Right renal cortex interstitium (tissue), 3 donors: ENCODE measurements at regions not wholly inside any gene's neighbourhood (a gene's known extent, or its start where the extent isn't known, plus 50 kb on each side); places are given as distances from the start of the nearest gene placed in this dataset.

Experiments
- DNase-seq, 3 donors: peaks; one replicate each; pipeline ENCODE4 v3.0.0-alpha.2; 2013; ENCODE audit warnings: low read depth in 3 of 3, low spot score in 2 of 3

DNA sequence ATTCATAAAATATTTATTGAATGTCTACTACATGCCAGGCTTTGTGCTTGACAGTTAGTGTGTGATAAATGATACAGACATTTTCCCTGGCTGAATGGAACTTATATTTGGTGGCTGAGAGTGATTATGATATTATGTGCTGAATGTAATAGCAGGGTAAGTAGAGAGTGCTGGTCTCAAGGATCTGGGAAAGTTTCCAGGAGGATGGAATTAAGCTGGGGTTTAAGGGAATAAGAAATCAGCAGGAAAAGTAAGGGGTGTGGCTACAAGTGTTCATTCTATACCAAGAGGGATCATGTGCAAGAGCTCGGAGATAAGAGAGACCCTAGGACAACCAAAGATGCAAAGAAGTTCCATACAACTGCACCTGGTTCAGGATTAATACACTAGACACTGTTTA lies 500.1 kb upstream of the CFAP20DC start:
- no peak for DNase-seq

DNA sequence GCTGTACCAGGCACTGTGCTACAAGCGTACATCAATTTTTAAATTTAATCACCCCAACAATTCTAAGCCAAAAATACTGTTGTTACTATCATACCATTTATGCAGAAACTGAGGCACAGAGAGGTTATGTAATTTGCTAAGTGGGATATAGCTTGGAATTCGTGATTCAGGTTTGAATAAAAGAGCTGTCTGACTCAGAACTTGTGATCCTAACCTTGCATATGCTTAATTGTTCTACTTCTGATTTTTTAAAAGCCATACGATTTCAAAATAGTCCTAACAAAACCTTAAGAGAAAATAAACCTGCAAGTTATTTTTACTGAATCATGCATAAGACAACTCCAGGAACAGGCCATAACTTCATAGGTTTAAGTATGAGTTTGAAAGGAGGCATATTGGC lies 498.0 kb upstream of the CFAP20DC start:
- no peak for DNase-seq

DNA sequence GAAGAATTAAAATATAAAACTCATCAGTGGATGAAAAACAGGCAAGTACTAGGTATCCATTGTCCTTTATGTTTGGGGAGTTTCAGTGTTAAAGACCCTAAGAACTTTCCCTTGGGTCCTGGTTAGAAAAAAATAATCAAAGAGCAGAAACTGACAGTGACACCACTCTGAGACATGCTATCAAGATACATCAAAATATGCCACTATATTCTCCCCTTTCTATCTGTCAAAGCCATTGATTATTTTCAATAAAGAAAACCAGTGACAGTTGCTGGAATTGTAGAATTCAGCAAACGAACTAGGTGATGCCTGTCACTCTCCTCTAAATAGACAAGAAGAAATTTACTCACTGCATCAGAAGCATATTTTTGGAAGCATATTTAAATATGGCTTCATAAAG lies 496.7 kb upstream of the CFAP20DC start:
- DNase-seq: no peak

- DNase-seq: no peak
Measured at GRCh38 chr3:59545374-59545773, 495.5 kb upstream of the CFAP20DC start.

GRCh38 chr3:59542276-59542675 lies 492.5 kb upstream of the CFAP20DC start:
- DNase-seq: no peak

DNA sequence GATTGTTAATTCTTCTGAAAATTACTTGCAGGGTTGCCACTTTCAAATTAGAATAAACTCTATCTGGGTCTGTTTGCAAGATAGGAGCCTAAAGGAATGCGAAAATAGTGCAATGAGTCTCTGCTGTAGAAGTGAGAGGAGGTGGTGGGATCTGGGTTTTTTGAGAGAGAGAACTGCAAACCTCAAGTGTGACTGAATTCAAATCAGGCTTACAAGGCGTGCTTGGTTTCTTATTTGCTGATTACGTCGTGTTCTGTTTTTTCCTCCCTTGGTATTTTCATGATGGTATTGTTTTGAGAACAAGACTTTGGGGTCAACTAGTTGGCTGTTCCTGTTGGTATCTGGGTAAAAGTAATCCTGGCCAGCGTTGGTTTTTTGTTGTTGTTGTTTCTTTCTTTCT lies 490.9 kb upstream of the CFAP20DC start:
- DNase-seq: no peak

- no peak for DNase-seq
Measured at GRCh38 chr3:59540241-59540640, 490.4 kb upstream of the CFAP20DC start.

DNA sequence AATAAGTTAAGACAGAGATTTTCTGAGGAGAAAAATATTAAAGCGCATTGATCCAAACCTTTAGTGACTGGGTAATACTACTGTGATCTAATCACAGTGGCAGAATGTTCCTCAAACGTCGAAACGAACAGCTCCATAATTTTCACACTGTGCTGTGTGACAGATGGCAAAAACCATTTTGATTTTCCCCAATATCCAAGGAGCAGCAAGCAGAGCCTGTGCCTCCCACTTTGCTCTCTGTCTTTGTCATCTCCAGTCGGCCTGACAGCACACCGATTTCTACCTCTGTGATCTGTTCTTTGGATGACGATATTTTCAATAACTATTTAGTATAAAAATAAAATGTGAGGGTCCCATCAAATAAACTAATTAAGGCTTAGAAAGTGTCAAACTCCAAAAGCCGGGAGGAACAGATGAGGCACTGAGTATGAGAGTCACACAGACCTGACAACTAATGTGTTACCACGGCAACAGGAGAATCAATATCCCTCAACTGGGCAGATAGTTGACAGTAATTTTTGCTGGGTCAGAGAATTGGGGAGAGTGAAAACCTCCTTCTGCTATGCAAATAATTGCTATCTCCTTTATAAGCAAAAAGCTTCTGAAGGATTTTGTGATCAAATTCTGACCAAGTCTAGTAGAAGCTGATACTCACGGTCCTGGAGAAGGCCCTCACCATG lies 489.1 kb upstream of the CFAP20DC start:
- DNase-seq: no peak

DNA sequence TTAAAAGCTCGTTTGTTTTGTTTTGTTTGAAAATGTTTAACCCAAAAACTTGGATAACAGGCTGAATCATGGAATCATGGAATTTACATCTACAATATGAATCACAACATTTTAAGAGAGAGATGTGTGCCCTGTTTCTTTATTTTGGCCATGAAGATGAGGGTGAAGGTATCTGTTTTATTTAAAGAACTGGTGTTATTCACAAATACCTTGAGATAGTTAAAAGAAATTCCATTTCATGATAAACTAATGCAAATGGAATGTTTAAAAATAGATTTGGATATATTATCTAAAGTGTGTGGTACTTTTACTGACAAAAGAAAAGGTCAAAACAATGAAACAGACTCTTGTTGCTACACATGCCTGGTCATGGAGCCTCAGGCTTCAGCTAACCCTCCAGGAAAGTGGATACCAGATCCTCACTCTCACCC lies 486.0 kb upstream of the CFAP20DC start:
- no peak for DNase-seq

DNA sequence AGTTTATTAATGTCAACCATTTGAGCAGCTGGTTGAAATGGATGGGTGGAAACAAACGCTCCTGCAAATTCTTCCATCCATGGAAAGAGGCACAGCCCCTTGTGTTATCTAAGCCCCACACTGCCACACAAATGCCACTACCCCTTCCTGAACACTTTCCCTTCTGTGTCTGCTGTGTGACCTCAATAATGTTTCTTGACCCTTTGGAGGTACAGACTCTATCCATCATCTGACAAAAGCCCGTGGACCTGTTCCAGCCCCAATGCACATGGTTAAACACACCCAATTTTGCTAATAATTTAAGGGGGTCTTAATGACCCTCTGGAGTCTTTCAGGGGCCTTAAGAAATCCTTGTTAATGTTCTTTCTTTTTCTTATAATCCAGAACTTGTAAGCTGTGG lies 482.2 kb upstream of the CFAP20DC start:
- DNase-seq: no peak

- no peak for DNase-seq
Measured at GRCh38 chr3:59531066-59531745, 481.4 kb upstream of the CFAP20DC start.

- no peak for DNase-seq
Measured at GRCh38 chr3:59528251-59528650, 478.4 kb upstream of the CFAP20DC start.

DNA sequence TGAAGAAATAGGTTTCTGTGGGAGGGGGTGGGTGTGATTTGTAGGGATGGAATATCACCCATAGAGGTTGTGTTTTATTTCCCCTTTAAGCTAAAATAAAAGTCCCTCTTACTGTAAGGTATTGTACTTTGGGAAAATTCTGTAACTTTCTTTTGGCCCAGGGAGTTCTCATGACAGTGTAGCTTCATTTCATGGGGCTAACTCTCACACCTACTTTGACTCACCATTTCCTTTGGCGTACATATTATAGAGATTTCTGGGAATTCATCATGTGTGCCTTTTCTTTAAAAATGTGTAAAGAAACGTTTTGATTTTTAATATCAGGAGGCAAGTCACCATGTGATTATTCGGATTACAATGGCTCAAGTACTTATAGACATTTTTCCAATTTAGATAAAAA lies 477.7 kb upstream of the CFAP20DC start:
- no peak for DNase-seq

GRCh38 chr3:59526999-59527398 lies 477.2 kb upstream of the CFAP20DC start:
- no peak for DNase-seq

GRCh38 chr3:59522550-59522949 lies 472.7 kb upstream of the CFAP20DC start:
- no peak for DNase-seq

- DNase-seq: no peak
Measured at GRCh38 chr3:59519094-59519493, 469.3 kb upstream of the CFAP20DC start.

GRCh38 chr3:59518283-59519055 lies 468.6 kb upstream of the CFAP20DC start:
- no peak for DNase-seq

GRCh38 chr3:59517388-59517787 lies 467.6 kb upstream of the CFAP20DC start:
- no peak for DNase-seq

DNA sequence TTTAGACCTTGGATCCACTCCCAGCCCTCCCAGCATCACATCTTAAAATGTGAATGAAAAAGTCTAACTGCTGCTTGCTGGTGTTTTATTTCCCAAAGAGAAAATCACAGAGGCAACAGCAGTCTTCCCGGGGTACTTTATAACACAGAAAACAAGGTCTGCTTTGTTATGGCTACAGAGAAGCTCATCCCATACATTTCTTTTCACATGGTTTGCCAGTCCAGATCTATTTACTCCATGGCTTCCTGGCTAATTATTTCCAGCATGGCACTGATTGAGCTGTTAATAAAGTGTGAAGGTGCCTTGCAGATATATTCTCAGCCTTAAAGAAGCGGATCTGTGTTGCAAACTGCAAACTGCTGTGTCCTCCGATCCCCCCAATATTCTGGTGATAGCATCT lies 466.1 kb upstream of the CFAP20DC start:
- DNase-seq: no peak

DNA sequence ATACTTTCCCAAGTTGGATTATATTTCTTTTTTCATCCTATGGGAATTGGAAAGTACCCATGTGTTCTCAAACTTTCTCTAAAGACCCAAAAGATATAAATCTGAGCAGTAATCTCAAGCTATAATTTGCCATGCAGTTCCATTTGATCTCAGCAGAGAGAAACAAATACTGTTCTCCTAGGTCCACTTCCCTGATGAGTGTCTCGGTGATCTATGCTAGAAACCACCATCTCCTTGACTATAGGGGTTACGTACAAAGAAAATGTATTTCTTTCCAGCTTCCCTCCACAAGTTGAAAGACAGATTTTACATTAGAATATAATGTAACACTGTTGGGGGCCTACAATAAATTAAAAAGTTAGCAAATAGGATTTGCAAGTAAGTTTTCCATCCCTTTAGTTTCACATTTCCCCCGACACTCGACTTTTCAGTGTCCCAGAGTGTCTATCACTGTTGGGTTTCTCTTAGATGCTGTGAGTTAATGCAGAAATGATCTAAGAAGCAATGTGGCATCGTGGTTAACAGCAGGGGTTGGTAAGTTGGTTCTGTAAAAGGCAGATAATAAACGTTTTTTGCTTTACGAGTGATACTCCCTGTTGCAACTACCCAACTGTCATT lies 465.1 kb upstream of the CFAP20DC start:
- no peak for DNase-seq

- DNase-seq: no peak
Measured at GRCh38 chr3:59513570-59513969, 463.7 kb upstream of the CFAP20DC start.
